AG09319 (cell line): ENCODE measurements at regions not wholly inside any gene's neighbourhood (a gene's known extent, or its start where the extent isn't known, plus 50 kb on each side); places are given as distances from the start of the nearest gene placed in this dataset.

Source experiments
- DNase-seq: peaks from one replicate; pipeline ENCODE4 v3.0.0-alpha.2; 2010; ENCODE audit warnings: low read depth; ENCODE audit errors: extremely low read depth
- TF ChIP-seq, protein P1 (sequence below): IDR thresholded peaks from 2 replicates; pipeline ENCODE4 v1.5.1; 2011; ENCODE audit warnings: low read depth, mild to moderate bottlenecking, inconsistent platforms, low read length, moderate library complexity

- no peak for DNase-seq
- TF ChIP-seq, protein P1, sequence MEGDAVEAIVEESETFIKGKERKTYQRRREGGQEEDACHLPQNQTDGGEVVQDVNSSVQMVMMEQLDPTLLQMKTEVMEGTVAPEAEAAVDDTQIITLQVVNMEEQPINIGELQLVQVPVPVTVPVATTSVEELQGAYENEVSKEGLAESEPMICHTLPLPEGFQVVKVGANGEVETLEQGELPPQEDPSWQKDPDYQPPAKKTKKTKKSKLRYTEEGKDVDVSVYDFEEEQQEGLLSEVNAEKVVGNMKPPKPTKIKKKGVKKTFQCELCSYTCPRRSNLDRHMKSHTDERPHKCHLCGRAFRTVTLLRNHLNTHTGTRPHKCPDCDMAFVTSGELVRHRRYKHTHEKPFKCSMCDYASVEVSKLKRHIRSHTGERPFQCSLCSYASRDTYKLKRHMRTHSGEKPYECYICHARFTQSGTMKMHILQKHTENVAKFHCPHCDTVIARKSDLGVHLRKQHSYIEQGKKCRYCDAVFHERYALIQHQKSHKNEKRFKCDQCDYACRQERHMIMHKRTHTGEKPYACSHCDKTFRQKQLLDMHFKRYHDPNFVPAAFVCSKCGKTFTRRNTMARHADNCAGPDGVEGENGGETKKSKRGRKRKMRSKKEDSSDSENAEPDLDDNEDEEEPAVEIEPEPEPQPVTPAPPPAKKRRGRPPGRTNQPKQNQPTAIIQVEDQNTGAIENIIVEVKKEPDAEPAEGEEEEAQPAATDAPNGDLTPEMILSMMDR = no peak
Measured at GRCh38 chr10:90461437-90462155, 396.2 kb downstream of the HTR7 start.

- TF ChIP-seq, protein P1 = no peak
- DNase-seq = no peak
Measured at GRCh38 chr10:90462749-90463470, 394.9 kb downstream of the HTR7 start.

GRCh38 chr10:90464329-90464728, 393.5 kb downstream of the HTR7 start:
- TF ChIP-seq, protein P1 = no peak
- no peak for DNase-seq

DNA sequence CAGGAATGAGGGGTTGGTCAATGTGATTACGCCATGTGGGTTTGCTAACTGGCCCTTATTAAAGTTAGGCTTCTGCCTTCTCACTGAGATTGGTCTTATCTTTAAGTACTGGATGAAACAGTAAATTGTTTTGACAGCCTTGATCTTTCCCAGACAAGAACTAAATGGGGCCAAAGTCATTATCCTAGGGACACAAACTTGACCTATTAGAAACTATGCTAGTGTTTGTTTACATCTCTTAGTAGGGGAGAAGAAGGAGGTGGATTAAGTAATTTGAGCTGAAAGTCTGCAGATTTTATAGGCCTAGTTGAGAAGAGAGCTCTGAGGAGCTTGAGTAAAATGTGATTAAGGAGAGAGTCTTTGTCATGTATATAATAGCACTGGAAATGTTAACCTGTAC, 386.9 kb downstream of the HTR7 start:
- DNase-seq = no peak

DNA sequence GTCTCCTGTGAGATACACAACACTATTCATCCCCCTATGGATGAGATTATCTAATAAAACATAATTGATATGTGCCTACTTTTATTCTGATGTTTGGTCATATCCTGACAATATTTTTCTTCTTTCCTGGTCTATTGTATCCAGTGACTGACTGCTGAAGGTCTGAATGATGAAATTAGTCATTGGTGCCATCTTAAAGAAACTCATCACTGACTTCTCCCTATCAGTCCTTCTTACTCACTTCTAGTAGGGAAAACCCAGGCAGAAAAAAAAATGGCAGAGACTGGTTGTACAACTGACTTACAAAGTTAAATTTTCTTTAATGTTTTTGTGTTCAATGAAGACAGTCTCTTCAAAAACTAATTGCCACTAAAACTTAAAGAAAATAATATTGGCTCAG, 377.4 kb downstream of the HTR7 start:
- DNase-seq = no peak
- TF ChIP-seq, protein P1 = no peak

More for the DNA sequence above, 386.9 kb downstream of the HTR7 start:
- TF ChIP-seq, protein P1 = no peak

DNA sequence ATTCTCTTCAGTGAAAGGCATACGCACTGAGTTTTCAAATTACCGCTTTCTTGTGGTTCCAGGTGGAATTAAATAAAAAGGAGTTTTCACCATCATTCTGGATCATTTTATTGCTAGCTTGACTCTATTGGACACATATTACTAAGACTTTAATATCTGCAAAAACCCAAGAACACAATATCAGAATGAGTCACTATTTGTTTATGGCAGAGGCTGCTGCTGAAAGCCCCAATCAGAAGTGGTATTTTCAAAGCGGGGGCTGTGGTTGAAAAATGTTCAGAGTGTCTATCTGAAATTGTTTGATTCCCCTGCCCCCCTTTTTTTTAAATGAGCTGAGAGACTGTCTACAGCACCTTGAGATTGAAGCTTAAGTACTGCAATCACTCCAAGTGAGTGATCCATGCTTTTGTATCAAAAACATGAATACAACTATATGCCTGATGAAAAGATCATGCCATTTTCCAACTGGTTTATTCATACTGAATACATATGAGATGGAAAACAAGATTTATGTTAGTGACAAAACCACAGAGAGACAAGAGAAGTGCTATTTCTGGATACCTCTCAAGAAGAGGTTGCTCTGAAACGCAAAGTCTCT, 376.4 kb downstream of the HTR7 start:
- TF ChIP-seq, protein P1 = no peak
- DNase-seq = no peak

DNA sequence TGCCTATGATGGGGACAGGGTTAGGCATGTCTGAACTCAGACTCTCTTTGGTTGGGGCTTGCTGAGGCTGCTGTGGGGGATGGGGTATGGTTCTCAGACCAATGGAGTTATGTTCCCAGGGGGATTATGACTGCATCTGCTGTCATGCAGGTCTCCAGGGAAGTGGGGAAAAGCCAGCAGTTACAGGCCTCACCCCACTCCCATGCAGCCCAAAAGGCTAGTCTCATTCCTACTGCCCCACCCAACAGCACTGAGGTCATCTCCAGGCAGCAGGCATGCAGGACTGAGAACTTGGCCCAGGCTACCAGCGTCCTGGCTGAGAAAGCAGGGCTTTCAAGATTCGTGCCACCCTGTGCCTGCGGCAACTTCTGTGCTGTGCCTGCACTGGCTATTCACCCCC, 373.3 kb downstream of the HTR7 start:
- DNase-seq = no peak
- TF ChIP-seq, protein P1 = no peak
